ENCODE measurements at regions not wholly inside any gene's neighbourhood (a gene's known extent, or its start where the extent isn't known, plus 50 kb on each side); places are given as distances from the start of the nearest gene placed in this dataset.

- H3K4me3 ChIP-seq, result no peak overlapping the region
- no peaks in the 10 kb centered on the region for H3K36me3 ChIP-seq
- peak in 1 of 2 donors; percentile 21 for DNase-seq (ENCODE audit: low spot score in 2 of 2)
- 77% methylated on average over 10 of the region's 10 CpGs for WGBS
- TF ChIP-seq POLR2A (IDR thresholded peaks at IDR 0.05) (no peak), POLR2AphosphoS5 (IDR thresholded peaks at IDR 0.05) (no peak), EP300 (IDR thresholded peaks at IDR 0.05) (no peak)
- TF ChIP-seq, protein P1, sequence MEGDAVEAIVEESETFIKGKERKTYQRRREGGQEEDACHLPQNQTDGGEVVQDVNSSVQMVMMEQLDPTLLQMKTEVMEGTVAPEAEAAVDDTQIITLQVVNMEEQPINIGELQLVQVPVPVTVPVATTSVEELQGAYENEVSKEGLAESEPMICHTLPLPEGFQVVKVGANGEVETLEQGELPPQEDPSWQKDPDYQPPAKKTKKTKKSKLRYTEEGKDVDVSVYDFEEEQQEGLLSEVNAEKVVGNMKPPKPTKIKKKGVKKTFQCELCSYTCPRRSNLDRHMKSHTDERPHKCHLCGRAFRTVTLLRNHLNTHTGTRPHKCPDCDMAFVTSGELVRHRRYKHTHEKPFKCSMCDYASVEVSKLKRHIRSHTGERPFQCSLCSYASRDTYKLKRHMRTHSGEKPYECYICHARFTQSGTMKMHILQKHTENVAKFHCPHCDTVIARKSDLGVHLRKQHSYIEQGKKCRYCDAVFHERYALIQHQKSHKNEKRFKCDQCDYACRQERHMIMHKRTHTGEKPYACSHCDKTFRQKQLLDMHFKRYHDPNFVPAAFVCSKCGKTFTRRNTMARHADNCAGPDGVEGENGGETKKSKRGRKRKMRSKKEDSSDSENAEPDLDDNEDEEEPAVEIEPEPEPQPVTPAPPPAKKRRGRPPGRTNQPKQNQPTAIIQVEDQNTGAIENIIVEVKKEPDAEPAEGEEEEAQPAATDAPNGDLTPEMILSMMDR (IDR thresholded peaks at IDR 0.05), result no peak
- H3K4me1 ChIP-seq, result no peaks in the 10 kb centered on the region
- H3K27me3 ChIP-seq, result peaks cover 33% of the 10 kb centered on the region
- no peak overlapping the region for H3K27ac ChIP-seq
- H3K9me3 ChIP-seq, result no peaks in the 10 kb centered on the region
Measured at GRCh38 chr9:93808115-93809029, 146.8 kb downstream of the BARX1 start.

DNA sequence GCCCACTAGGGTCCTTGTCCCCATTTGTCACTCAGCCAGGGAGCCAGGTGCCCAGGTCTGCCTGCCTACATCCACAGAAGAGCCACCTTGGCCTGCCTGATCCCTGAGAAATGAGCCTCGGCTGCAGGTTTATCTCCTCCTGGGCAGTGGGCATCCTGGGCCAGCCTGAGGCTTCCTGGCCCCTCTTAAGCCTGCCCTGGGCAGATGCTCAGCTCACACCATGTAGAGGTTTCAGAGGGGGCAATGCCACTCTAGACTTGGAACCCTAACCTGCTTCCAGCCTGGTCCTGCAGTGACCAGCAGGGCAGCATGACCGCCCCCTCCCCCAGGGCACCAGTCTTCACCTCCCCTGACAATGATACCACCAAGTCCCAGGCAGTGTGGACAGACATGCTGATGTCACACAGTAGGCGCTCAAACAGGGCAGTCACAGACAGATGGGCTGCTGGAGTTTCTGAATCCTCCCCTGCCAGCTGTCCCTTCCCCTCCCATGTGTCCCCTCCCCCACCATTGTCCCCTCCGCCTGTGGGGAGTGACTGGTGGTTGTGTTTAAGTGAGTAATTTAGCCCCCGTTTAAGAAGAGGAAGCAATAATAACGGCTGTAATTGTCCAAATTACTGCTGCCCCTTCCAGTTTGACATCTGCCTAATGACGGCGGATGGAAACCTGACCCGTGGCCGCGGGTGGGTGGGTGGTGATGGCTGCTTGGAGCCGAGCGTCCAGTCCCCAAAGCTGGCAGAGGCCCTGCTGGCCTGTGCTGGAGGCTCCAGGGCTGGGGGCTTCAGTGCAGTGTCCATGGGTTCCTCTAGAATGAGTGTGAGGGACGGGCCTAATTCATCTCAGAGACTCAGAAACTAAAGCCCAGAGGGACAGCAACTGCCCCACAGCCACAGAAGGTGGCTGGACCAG lies 147.7 kb downstream of the BARX1 start:
- Histone ChIP-seq H3K4me3 (no peak overlapping the region), H3K27me3 (peaks cover 29% of the 10 kb centered on the region), H3K36me3 (no peaks in the 10 kb centered on the region), H3K4me1 (no peaks in the 10 kb centered on the region), H3K9me3 (no peaks in the 10 kb centered on the region), H3K27ac (no peak overlapping the region)
- TF ChIP-seq POLR2A (IDR thresholded peaks at IDR 0.05), result no peak
- TF ChIP-seq EP300 (IDR thresholded peaks at IDR 0.05), result no peak
- TF ChIP-seq, protein P1 (IDR thresholded peaks at IDR 0.05), result no peak
- no peak for TF ChIP-seq POLR2AphosphoS5 (IDR thresholded peaks at IDR 0.05)
- DNase-seq (ENCODE audit: low spot score in 2 of 2), result peak in 1 of 2 donors; percentile 27
- WGBS, result 63% methylated on average over 7 of the region's 14 CpGs

- H3K27ac ChIP-seq, result no peak overlapping the region
- H3K36me3 ChIP-seq, result no peaks in the 10 kb centered on the region
- H3K9me3 ChIP-seq, result peaks cover 5% of the 10 kb centered on the region
- peaks cover 6% of the 10 kb centered on the region for H3K27me3 ChIP-seq
- no peaks in the 10 kb centered on the region for H3K4me1 ChIP-seq
- WGBS, result 50% methylated on average over 2 of the region's 7 CpGs
- DNase-seq (ENCODE audit: low spot score in 2 of 2), result no peak
- H3K4me3 ChIP-seq, result no peak overlapping the region
- TF ChIP-seq POLR2AphosphoS5 (IDR thresholded peaks at IDR 0.05) (no peak), EP300 (IDR thresholded peaks at IDR 0.05) (no peak), POLR2A (IDR thresholded peaks at IDR 0.05) (no peak)
- TF ChIP-seq, protein P1 (IDR thresholded peaks at IDR 0.05), result no peak
Measured at GRCh38 chr9:93801581-93802284, 153.4 kb downstream of the BARX1 start.

DNA sequence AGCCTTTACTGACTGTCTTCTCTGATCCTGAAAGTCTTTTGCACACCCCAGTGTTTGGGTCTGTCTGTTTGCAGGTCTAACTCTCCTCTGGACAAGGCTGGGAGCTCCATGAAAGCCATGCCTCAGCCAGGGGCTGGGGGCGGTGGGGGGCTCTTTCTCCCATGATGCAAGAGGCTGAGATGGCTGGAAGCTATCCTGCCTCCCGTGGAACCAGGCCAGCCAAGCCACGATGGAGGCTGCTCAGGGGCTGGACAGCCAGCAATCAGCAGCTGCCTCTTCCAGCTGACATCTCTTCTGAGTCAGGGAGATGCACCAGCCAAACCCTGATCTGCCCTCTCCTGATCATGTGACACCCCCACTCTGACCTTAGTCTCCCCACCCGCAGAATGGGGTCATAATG lies 154.0 kb downstream of the BARX1 start:
- H3K4me1 ChIP-seq, result no peaks in the 10 kb centered on the region
- no peak overlapping the region for H3K27ac ChIP-seq
- H3K27me3 ChIP-seq, result peaks cover 6% of the 10 kb centered on the region
- TF ChIP-seq POLR2A (IDR thresholded peaks at IDR 0.05), result no peak
- no peak for TF ChIP-seq EP300 (IDR thresholded peaks at IDR 0.05)
- TF ChIP-seq, protein P1 (IDR thresholded peaks at IDR 0.05), result no peak
- TF ChIP-seq POLR2AphosphoS5 (IDR thresholded peaks at IDR 0.05), result no peak
- H3K9me3 ChIP-seq, result peaks cover 5% of the 10 kb centered on the region
- H3K36me3 ChIP-seq, result no peaks in the 10 kb centered on the region
- 80% methylated on average over 2 of the region's 4 CpGs for WGBS
- no peak overlapping the region for H3K4me3 ChIP-seq
- DNase-seq (ENCODE audit: low spot score in 2 of 2), result no peak
